K562 (cell line): ENCODE measurements at regions not wholly inside any gene's neighbourhood (a gene's known extent, or its start where the extent isn't known, plus 50 kb on each side); places are given as distances from the start of the nearest gene placed in this dataset.

Source experiments
- ATAC-seq: fragments of 200-7000 bp; cut with Tn5 transposase; 3 replicates; pipeline ENCODE4 v1.9.1; 2020; ENCODE audit warnings: moderate library complexity
- BruUV-seq: library from RNA; stranded (reverse); fragments of 400-500 nt; replicated peaks from 2 replicates; lab custom pipeline; 2021; lab: Mats Ljungman, UMichigan
- CTCF ChIA-PET: fragments of 300-600 bp; formaldehyde crosslinking; extraction: SDS; loops from one replicate; lab custom pipeline; 2021; ENCODE audit warnings: low intra/inter-chr PET ratio; lab: Yijun Ruan, JAX
- POLR2A ChIA-PET: fragments of 300-600, 350-650 bp; sonication (Branson Sonifier 250); formaldehyde crosslinking; extraction: SDS; loops from one replicate; lab custom pipeline; 2021; ENCODE audit warnings: antibody characterized with exemption, inconsistent platforms; lab: Yijun Ruan, JAX
- DNase-seq, 4 experiments: peaks; one replicate each; pipeline versions ENCODE4 v3.0.0 to v3.0.0-alpha.2; 2011 to 2018; ENCODE audit warnings: low spot score in 3 of 4, mixed read lengths in 3 of 4; ENCODE audit errors: extremely low read depth in 1 of 4
- FAIRE-seq: peaks from 2 replicates; lab custom pipeline; 2011; peaks lifted over from hg19 to GRCh38; lab: Jason Lieb, UNC
- H2AFZ ChIP-seq: 2 replicates; pipeline ENCODE4 v1.6.0; 2011; ENCODE audit warnings: low read depth, low read length, control low read depth, inconsistent platforms
- H3K27ac ChIP-seq: fragments of 200-600 bp; 3 replicates; pipeline ENCODE4 v1.8.0; 2011; ENCODE audit warnings: low read depth, mild to moderate bottlenecking, control low read depth, inconsistent platforms, low read length, moderate library complexity, mixed read lengths; ENCODE audit errors: extremely low read depth
- H3K27me3 ChIP-seq, 2 experiments: fragments of 300-600 bp in 1 of 2; 2 replicates in 1 of 2; 3 replicates in 1 of 2; pipeline versions ENCODE4 v1.6.0 to v1.8.0; 2011; ENCODE audit warnings: inconsistent platforms in 2 of 2, low read length in 2 of 2, mild to moderate bottlenecking in 1 of 2, mixed read lengths in 1 of 2, moderate library complexity in 1 of 2; ENCODE audit not compliant: control insufficient read depth in 2 of 2, insufficient read depth in 2 of 2
- H3K36me3 ChIP-seq: fragments of 300-600 bp; 3 replicates; pipeline ENCODE4 v1.8.0; 2011; ENCODE audit warnings: mild to moderate bottlenecking, low read length, inconsistent platforms; ENCODE audit not compliant: control insufficient read depth, insufficient read depth
- H3K4me1 ChIP-seq, 2 experiments: fragments of 200-600 bp in 1 of 2; replicated peaks in 1 of 2; 2 replicates in 1 of 2; 3 replicates in 1 of 2; pipeline versions ENCODE4 v1.5.1 to v1.8.0; 2011; ENCODE audit warnings: inconsistent platforms in 2 of 2, low read length in 2 of 2, mild to moderate bottlenecking in 1 of 2, mixed read lengths in 1 of 2, moderate library complexity in 1 of 2; ENCODE audit not compliant: control insufficient read depth in 2 of 2, insufficient read depth in 2 of 2
- H3K4me2 ChIP-seq: 2 replicates; pipeline ENCODE4 v1.6.1; 2011; ENCODE audit warnings: low read length, control low read depth, inconsistent platforms, mixed read lengths; ENCODE audit not compliant: insufficient read depth
- H3K4me3 ChIP-seq: fragments of 200-600 bp; sonication (generic), shearing (Covaris generic); 2 replicates; pipeline ENCODE4 v1.5.1; 2016; ENCODE audit warnings: control low read depth, inconsistent platforms
- H3K79me2 ChIP-seq: fragments of 200-600 bp; 3 replicates; pipeline ENCODE4 v1.8.0; 2011; ENCODE audit warnings: low read length, inconsistent platforms; ENCODE audit not compliant: control insufficient read depth, insufficient read depth
- H3K9ac ChIP-seq, 2 experiments: 2 replicates each; pipeline versions ENCODE4 v1.6.0 to v1.6.1; 2011; ENCODE audit warnings: low read depth in 2 of 2, low read length in 2 of 2, control low read depth in 1 of 2, inconsistent platforms in 1 of 2, mild to moderate bottlenecking in 1 of 2, mixed read lengths in 1 of 2; ENCODE audit not compliant: insufficient read depth in 1 of 2
- H3K9me1 ChIP-seq: one replicate; pipeline ENCODE4 v1.6.0; 2011; ENCODE audit warnings: inconsistent platforms, mild to moderate bottlenecking, low read length, moderate library complexity; ENCODE audit not compliant: control insufficient read depth, insufficient read depth
- H3K9me3 ChIP-seq: replicated peaks from 2 replicates; pipeline ENCODE4 v1.5.1; 2011; ENCODE audit warnings: low read depth, low read length, inconsistent platforms; ENCODE audit not compliant: control insufficient read depth, insufficient read depth
- H4K20me1 ChIP-seq: replicated peaks from 2 replicates; pipeline ENCODE4 v1.6.1; 2011; ENCODE audit warnings: low read length, inconsistent platforms, mixed read lengths; ENCODE audit not compliant: control insufficient read depth, insufficient read depth
- ATF2 ChIP-seq: sonication (generic); formaldehyde crosslinking; IDR thresholded peaks from 2 replicates; pipeline ENCODE4 v1.8.1; 2022; ENCODE audit warnings: missing genetic modification reagents
- BRD9 ChIP-seq: fragments of 450-650 bp; IDR thresholded peaks from 2 replicates; pipeline ENCODE4 v1.6.1; 2018; ENCODE audit warnings: low read depth; ENCODE audit not compliant: partially characterized antibody
- DIDO1 ChIP-seq: fragments of 450-650 bp; IDR thresholded peaks from 2 replicates; pipeline ENCODE4 v1.6.1; 2016; ENCODE audit warnings: low read depth, missing biosample characterization, missing genetic modification characterization
- IRF2 ChIP-seq: sonication (generic); formaldehyde crosslinking; IDR thresholded peaks from 2 replicates; pipeline ENCODE4 v1.8.1; 2022; ENCODE audit warnings: mild to moderate bottlenecking, missing genetic modification reagents
- L3MBTL2 ChIP-seq: fragments of 450-650 bp; IDR thresholded peaks from 2 replicates; pipeline ENCODE4 v1.6.1; 2016; ENCODE audit warnings: mild to moderate bottlenecking, moderate library complexity
- NCOR1 ChIP-seq: fragments of 450-650 bp; IDR thresholded peaks from 2 replicates; pipeline ENCODE4 v1.6.1; 2016; ENCODE audit warnings: mild to moderate bottlenecking, moderate library complexity
- NELFE ChIP-seq: IDR thresholded peaks from 2 replicates; pipeline ENCODE4 v1.6.1; 2011; ENCODE audit warnings: mild to moderate bottlenecking; ENCODE audit not compliant: insufficient read depth, insufficient read length
- NR4A1 ChIP-seq, 2 experiments: fragments of 250-450 bp in 1 of 2; fragments of 450-650 bp in 1 of 2; sonication (Bioruptor Pico) in 1 of 2; IDR thresholded peaks; 2 replicates each; pipeline versions ENCODE4 v1.4.0 to v1.6.1; 2016 to 2020; ENCODE audit warnings: mild to moderate bottlenecking in 2 of 2, missing compliant biosample characterization in 1 of 2, missing genetic modification characterization in 1 of 2, moderate library complexity in 1 of 2
- POLR2G ChIP-seq: fragments of 200-400 bp; formaldehyde crosslinking; IDR thresholded peaks from 2 replicates; pipeline ENCODE4 v1.6.1; 2017; ENCODE audit warnings: low read depth, mild to moderate bottlenecking, antibody characterized with exemption, low read length, moderate library complexity
- RBM22 ChIP-seq: fragments of 200-400 bp; formaldehyde crosslinking; IDR thresholded peaks from 2 replicates; pipeline ENCODE4 v1.6.1; 2018; ENCODE audit warnings: low read length, low read depth; ENCODE audit not compliant: poor library complexity, severe bottlenecking
- SIN3B ChIP-seq: fragments of 450-650 bp; IDR thresholded peaks from 2 replicates; pipeline ENCODE4 v1.6.1; 2017; ENCODE audit warnings: low read depth, mild to moderate bottlenecking, moderate library complexity
- XRCC3 ChIP-seq: fragments of 450-650 bp; IDR thresholded peaks from 2 replicates; pipeline ENCODE4 v1.6.1; 2017; ENCODE audit warnings: mild to moderate bottlenecking, moderate library complexity
- ZKSCAN1 ChIP-seq: fragments of 150-350 bp; IDR thresholded peaks from 2 replicates; pipeline ENCODE4 v1.6.1; 2016; ENCODE audit warnings: low read depth, low read length
- ZNF146 ChIP-seq: IDR thresholded peaks from one replicate; pipeline ENCODE4 v1.6.1; 2018; ENCODE audit warnings: missing compliant biosample characterization; ENCODE audit not compliant: unreplicated experiment
- ZNF668 ChIP-seq: fragments of 250-450 bp; sonication (Bioruptor Pico); IDR thresholded peaks from 2 replicates; pipeline ENCODE4 v1.8.0; 2022; ENCODE audit warnings: mild to moderate bottlenecking, inconsistent platforms
- WGBS: fragments of 100-300 bp; shearing (Covaris generic); methylation state at CpG from one replicate; pipeline ENCODE4 v1.1.6; 2016; ENCODE audit warnings: low coverage, mixed read lengths; ENCODE audit not compliant: insufficient coverage; ENCODE audit errors: missing lambda C conversion rate; 5-methylcytosine and 5-hydroxymethylcytosine counted together
- in situ Hi-C: fragments of 300-500 bp; cut with MboI; formaldehyde crosslinking; loops from 4 replicates; pipeline ENCODE4 v1.15.0; 2018; ENCODE audit warnings: inconsistent platforms, mixed read lengths
- intact Hi-C: fragments of 100-400 bp; cut with micrococcal nuclease; formaldehyde crosslinking; loops from 2 replicates; pipeline ENCODE4 v1.14.2; 2022

DNA sequence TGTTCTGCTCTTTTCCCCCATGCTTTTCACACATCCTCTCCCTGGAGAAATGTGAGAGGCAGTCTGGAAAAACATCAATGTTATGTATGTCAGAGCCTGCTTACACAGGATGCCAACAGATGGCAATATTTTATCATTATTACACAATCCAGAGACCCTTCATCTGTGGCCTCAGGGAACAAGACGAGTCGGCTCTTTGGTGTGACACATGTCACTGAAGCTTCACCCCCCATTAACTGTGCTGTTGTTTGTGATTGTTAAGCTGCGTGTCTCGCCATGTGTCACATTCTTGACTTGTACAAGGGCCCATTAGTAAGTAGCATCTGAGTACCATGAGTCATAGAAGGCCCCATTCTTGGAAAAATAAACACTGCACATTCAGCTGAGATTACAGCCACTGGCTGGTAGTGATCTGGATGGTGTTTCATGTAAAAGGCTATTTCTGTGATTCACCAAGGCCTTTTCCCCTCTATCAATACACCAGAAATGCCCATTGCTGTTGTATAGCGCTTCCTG, 682.1 kb upstream of the SOX9 start:
- ChIA-PET POLR2A (no interaction called here), CTCF (no interaction called here)
- Histone ChIP-seq H2AFZ (no peak overlapping the region), H3K4me2 (no peak overlapping the region), H3K36me3 (no peaks in the 10 kb centered on the region), H3K9me1 (no peaks in the 10 kb centered on the region), H3K79me2 (no peaks in the 10 kb centered on the region), H3K4me1 (no peaks in the 10 kb centered on the region), H3K9ac (no peak overlapping the region), H3K4me3 (no peak overlapping the region), H4K20me1 (no peaks in the 10 kb centered on the region), H3K27me3 (no peaks in the 10 kb centered on the region), H3K27ac (no peak overlapping the region), H3K9me3 (no peaks in the 10 kb centered on the region; the same call in 1 of the 2 replicates)
- in situ Hi-C loops: no loop called here
- FAIRE-seq: no peak
- no peak for DNase-seq
- no TSS peak for BruUV-seq
- no peak for ATAC-seq
- no peak for TF ChIP-seq POLR2G
- TF ChIP-seq IRF2: no peak
- WGBS: 3% methylated on average over 5 of the region's 5 CpGs
- intact Hi-C loops: no loop called here

DNA sequence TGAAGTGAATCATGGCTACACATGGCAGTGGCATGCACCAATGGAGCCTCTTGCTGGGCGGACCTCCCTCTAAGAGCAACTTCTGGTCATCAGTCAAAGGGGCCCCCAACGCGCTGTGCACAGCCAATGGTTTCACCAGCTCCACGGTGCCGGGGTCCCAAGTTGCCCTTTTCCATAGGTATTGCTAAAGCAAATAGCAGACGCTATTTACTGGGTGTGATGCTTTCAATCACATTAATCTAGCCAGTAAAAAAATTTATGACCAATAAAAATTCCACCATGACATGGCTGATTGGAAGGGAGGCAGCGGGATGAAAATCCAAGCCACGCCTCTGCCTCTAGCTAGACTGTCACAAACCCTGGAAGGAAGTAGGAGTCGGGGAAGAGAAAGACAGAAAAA, 680.3 kb upstream of the SOX9 start:
- CTCF ChIA-PET: no interaction called here
- TF ChIP-seq ZNF668 (CRISPR knock-in tag) (no peak), ATF2 (CRISPR knock-in tag) (no peak), NCOR1 (no peak), RBM22 (no peak), L3MBTL2 (no peak), NR4A1 (CRISPR knock-in tag; IDR thresholded peaks at IDR 0.05) (no peak), NR4A1 (tag; IDR thresholded peaks at IDR 0.05) (no peak), ZNF146 (CRISPR knock-in tag) (no peak), ZKSCAN1 (no peak), XRCC3 (no peak), DIDO1 (tag) (no peak), NELFE (no peak), BRD9 (no peak), SIN3B (no peak)

More for the DNA sequence above, 680.3 kb upstream of the SOX9 start:
- no peaks in the 10 kb centered on the region for H3K4me1 ChIP-seq
- H3K4me2 ChIP-seq: no peak overlapping the region
- no peak overlapping the region for H3K9ac ChIP-seq
- no peak overlapping the region for H2AFZ ChIP-seq
- no peaks in the 10 kb centered on the region for H3K79me2 ChIP-seq
- WGBS: 3% methylated on average over 9 of the region's 9 CpGs
- no peaks in the 10 kb centered on the region for H3K36me3 ChIP-seq
- no peaks in the 10 kb centered on the region; the same call in 1 of the 2 replicates for H3K9me3 ChIP-seq
- FAIRE-seq (no peak), DNase-seq (no peak), ATAC-seq (no peak)
- intact Hi-C loops (no loop called here), in situ Hi-C loops (no loop called here)
- H3K4me3 ChIP-seq: no peak overlapping the region
- POLR2A ChIA-PET: no interaction called here
- no TSS peak for BruUV-seq
- no peaks in the 10 kb centered on the region for H3K9me1 ChIP-seq
- H4K20me1 ChIP-seq: no peaks in the 10 kb centered on the region
- H3K27me3 ChIP-seq: no peaks in the 10 kb centered on the region
- H3K27ac ChIP-seq: no peak overlapping the region
